HUES64 (cell line): ENCODE measurements at regions not wholly inside any gene's neighbourhood (a gene's known extent, or its start where the extent isn't known, plus 50 kb on each side); places are given as distances from the start of the nearest gene placed in this dataset.
"Not testable (repeated sequence)": the region's sequence is repeated elsewhere in the genome, so short reads cannot be mapped to it uniquely, and the experiment has no call there.

Experiments used
- H3K27ac ChIP-seq: 2 replicates; pipeline ENCODE4 v1.7.0; 2013; ENCODE audit warnings: low read depth, low read length, inconsistent platforms
- H3K27me3 ChIP-seq: 2 replicates; pipeline ENCODE4 v1.6.1; 2013; ENCODE audit warnings: mild to moderate bottlenecking, low read length; ENCODE audit not compliant: insufficient read depth
- H3K36me3 ChIP-seq: 2 replicates; pipeline ENCODE4 v1.6.1; 2013; ENCODE audit warnings: mild to moderate bottlenecking, low read length; ENCODE audit not compliant: insufficient read depth
- H3K4me1 ChIP-seq: 2 replicates; pipeline ENCODE4 v1.6.1; 2013; ENCODE audit warnings: mild to moderate bottlenecking, low read length, moderate library complexity; ENCODE audit not compliant: insufficient read depth
- H3K4me3 ChIP-seq: 2 replicates; pipeline ENCODE4 v1.5.1; 2013; ENCODE audit warnings: mild to moderate bottlenecking, low read length, moderate library complexity
- H3K9ac ChIP-seq: 2 replicates; pipeline ENCODE4 v1.6.1; 2013; ENCODE audit warnings: mild to moderate bottlenecking, low read depth, low read length
- H3K9me3 ChIP-seq: 2 replicates; pipeline ENCODE4 v1.6.1; 2013; ENCODE audit warnings: low read depth, low read length; ENCODE audit not compliant: insufficient read depth
- WGBS: fragments of 150-250, 120-280 bp; methylation state at CpG from one replicate; pipeline ENCODE4 v1.1.7; 2013; ENCODE audit warnings: missing lambda C conversion rate; 5-methylcytosine and 5-hydroxymethylcytosine counted together

DNA sequence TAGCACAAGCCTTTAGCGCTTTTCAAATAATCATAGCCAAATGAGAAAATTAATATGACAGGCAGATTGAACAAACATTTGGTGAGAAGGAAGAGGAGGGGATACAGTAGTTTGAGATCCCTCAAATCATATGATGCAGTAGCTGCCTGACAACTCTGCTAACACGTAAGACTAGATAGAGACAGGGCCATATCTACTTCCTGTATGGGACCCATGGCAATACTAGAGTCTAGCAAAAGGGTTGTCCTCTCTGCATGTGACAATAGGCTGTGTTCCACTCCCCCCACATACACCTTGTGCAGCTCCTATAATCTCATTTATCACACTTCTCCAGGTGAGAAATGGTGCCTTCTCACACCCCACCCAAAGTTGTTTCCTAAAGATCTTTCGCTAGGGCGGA lies 134.2 kb upstream of the NBPF9 start:
- WGBS = 97% methylated on average over 2 of the region's 4 CpGs
- H3K9ac ChIP-seq, H3K4me1 ChIP-seq: not testable (repeated sequence)

DNA sequence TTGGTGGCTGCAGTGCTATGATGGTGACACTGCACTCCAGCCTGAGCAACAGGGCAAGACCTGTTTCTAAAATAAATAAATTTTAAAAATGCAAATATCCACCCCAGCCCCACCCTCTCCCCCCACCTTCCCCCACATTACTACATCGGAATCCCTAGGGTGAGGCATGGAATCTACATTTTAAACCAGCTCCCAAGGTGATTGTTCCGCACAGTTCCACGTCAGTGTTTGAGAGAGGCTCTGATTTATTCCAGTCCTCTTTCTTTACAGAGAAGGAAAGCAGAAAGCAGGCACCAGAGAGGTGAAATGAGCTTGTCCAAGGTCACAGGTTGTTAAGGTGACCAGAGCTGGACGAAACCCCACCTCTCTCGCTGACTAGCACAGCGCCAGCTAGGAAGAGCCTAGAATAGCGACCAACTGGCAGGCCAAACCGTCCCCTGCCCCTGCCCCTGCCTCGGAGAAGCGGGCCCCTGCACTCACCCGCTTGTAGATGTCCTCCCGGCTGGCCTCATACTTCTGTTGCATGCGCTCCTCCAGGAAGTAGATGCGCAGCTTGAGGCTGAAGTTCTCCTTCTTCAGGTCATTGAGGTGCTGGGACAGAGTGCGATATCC lies 136.7 kb upstream of the NBPF9 start:
- not testable (repeated sequence) for H3K27ac ChIP-seq, H3K4me3 ChIP-seq, H3K36me3 ChIP-seq, H3K9ac ChIP-seq, H3K27me3 ChIP-seq, H3K9me3 ChIP-seq, H3K4me1 ChIP-seq
- no CpG with 5 or more reads among the region's 15 CpGs for WGBS

More for the DNA sequence above, 134.2 kb upstream of the NBPF9 start:
- not testable (repeated sequence) for H3K27me3 ChIP-seq, H3K4me3 ChIP-seq, H3K36me3 ChIP-seq, H3K9me3 ChIP-seq, H3K27ac ChIP-seq

DNA sequence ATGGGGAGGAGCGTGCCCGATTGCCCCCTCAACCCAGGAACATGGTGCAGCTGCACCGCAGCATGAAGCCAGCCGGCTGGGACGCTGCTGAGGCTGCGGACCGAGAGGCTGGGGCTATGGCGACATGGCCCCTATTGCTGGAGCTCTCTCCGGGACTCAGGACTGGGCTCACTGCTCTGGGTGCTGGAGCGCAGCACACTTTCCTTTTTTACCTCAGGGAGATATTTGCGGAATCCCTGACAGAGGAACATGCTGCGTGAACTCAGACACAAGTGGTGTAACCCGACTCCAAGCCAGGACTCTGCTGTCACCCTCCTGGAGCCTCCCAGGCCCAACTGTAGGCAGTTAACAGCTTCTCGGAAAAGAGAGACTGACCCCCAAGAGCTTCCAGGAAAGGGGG lies 137.2 kb upstream of the NBPF9 start:
- not testable (repeated sequence) for H3K27me3 ChIP-seq, H3K36me3 ChIP-seq, H3K4me1 ChIP-seq, H3K27ac ChIP-seq, H3K4me3 ChIP-seq, H3K9me3 ChIP-seq, H3K9ac ChIP-seq
- no CpG with 5 or more reads among the region's 14 CpGs for WGBS

DNA sequence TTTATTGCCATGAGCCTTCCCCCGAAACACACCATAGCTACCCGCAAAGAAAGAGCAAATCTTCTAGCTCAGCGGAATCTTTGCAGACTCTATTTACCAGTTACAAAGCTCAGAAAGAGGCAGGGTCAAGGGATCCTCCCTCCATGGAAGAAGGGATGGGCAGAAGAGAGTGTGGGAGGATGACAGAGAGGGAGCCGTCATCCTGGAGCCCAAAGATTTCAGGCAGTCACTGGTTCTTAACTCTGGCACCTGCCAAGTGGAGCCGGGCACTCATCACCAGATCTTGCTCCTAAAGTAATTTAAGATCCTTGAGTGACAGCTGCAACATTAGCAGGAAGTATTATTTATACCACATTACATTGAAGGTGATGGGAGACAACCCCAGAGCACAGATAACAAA lies 137.9 kb upstream of the NBPF9 start:
- not testable (repeated sequence) for H3K4me1 ChIP-seq, H3K9ac ChIP-seq, H3K4me3 ChIP-seq, H3K36me3 ChIP-seq, H3K9me3 ChIP-seq, H3K27me3 ChIP-seq, H3K27ac ChIP-seq
- no CpG with 5 or more reads among the region's 5 CpGs for WGBS

DNA sequence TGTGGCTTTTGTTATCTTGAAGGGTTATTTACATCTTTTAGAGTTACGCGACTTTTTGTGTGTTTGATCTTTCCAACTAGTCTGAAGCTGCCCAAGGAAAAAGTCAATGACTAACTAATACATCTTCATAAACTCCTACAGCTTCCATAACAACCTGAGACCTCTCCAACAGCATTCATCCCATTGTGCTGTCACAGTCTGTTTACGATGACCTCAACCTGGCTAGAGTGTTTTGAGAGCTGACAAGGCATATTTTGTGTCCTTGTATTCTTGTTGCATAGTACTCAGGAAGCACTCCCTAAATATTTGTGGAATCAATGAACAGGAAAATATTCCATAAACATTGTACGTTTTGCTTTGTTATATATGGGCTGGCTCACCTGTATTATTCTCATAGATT lies 140.2 kb upstream of the NBPF9 start:
- H3K27me3 ChIP-seq, H3K9me3 ChIP-seq, H3K27ac ChIP-seq, H3K9ac ChIP-seq, H3K36me3 ChIP-seq, H3K4me1 ChIP-seq, H3K4me3 ChIP-seq: not testable (repeated sequence)
- WGBS = no CpG with 5 or more reads among the region's 4 CpGs

DNA sequence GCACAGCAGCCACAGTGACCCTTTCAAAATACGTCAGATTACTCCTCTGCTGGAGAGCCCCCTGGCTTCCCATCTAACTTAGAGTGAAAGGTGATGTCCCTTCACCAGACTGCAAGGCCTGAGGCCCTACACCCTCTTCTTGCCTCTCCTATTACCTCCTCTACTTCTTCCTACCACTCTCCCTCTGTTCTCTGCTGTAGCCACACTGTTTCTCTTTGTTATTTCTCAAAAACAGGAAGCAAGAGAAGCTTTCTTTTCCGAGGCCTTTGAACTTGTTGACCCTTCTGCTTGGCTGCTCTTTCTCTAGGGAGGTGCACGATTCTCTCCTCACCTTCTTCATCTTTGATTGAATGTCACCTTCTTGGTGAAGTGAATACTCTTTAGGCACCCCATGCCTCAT lies 141.3 kb upstream of the NBPF9 start:
- not testable (repeated sequence) for H3K4me3 ChIP-seq, H3K9me3 ChIP-seq, H3K27me3 ChIP-seq, H3K4me1 ChIP-seq, H3K9ac ChIP-seq, H3K27ac ChIP-seq, H3K36me3 ChIP-seq
- no CpG with 5 or more reads among the region's 3 CpGs for WGBS

DNA sequence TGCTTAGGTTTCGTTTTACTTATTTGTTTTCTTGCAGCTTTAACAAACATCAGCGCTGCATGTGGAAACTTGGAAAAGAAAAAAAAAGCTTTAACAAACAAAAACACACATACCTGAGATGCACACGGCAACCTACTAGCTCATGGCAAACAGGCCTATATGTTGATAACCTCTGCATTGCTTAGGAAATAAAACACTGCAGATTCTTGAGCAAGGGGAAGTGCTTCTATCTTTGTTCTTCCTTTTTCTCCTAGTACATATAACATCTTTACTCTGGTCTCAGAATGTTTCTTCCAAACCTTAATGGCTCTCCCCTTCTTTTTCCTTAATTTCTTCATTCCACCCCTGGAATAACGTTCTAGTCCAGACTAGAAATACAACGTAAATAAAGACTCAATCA lies 142.9 kb upstream of the NBPF9 start:
- not testable (repeated sequence) for H3K9me3 ChIP-seq

DNA sequence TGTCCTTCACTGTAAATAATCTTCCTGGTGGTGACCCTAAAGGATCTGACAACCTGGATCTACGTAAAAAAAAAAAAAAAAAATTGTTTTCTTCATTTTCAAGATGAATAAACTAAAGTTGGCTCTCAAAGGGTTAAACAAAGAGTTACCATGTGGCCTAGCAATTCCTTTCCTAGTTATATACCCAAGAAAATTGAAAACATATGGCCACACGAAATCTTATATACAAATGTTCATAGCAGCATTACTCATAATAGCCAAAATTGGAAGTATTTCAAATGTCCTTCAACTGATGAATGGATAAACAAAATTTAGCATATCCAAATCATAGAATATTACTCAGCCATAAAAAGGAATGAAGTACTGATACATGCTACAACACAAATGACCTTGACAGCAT lies 145.3 kb upstream of the NBPF9 start:
- H3K9me3 ChIP-seq, H3K36me3 ChIP-seq, H3K4me1 ChIP-seq, H3K27ac ChIP-seq, H3K27me3 ChIP-seq, H3K9ac ChIP-seq, H3K4me3 ChIP-seq: not testable (repeated sequence)
- WGBS = no CpG with 5 or more reads among the region's 2 CpGs

More for the DNA sequence above, 142.9 kb upstream of the NBPF9 start:
- H3K4me3 ChIP-seq, H3K27ac ChIP-seq, H3K27me3 ChIP-seq, H3K36me3 ChIP-seq, H3K4me1 ChIP-seq, H3K9ac ChIP-seq: not testable (repeated sequence)
- WGBS = no CpG with 5 or more reads among the region's 5 CpGs

DNA sequence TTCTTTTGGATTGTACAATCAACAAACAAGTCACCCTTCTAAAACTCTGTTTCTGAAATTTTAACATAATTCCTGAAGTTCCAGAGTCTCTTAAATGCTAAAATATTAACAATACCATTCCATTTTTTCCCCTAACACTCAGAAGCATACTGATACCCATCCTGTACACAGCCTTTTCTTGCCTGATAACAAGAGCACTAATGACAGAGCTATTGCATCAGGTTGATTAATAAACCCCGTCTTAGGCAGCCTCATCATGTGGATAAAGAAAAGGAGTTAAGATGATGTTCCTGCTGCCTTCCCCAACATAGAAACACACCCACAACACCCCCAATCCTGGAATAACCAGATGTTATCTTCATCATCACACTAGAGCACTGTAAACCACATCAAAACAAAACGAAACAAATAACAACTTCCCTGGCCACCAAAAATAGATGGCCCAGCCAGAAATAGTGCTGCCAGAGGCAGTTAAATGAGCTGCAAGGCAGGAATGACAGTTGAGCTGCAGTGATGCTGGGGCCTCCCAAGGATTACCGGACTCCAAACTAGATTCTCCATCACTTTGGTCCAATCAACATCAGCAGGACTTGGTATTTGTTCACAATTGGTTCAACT lies 146.6 kb upstream of the NBPF9 start:
- not testable (repeated sequence) for H3K9ac ChIP-seq, H3K9me3 ChIP-seq, H3K36me3 ChIP-seq, H3K27me3 ChIP-seq, H3K27ac ChIP-seq, H3K4me1 ChIP-seq, H3K4me3 ChIP-seq
- no CpG with 5 or more reads among the region's 3 CpGs for WGBS

DNA sequence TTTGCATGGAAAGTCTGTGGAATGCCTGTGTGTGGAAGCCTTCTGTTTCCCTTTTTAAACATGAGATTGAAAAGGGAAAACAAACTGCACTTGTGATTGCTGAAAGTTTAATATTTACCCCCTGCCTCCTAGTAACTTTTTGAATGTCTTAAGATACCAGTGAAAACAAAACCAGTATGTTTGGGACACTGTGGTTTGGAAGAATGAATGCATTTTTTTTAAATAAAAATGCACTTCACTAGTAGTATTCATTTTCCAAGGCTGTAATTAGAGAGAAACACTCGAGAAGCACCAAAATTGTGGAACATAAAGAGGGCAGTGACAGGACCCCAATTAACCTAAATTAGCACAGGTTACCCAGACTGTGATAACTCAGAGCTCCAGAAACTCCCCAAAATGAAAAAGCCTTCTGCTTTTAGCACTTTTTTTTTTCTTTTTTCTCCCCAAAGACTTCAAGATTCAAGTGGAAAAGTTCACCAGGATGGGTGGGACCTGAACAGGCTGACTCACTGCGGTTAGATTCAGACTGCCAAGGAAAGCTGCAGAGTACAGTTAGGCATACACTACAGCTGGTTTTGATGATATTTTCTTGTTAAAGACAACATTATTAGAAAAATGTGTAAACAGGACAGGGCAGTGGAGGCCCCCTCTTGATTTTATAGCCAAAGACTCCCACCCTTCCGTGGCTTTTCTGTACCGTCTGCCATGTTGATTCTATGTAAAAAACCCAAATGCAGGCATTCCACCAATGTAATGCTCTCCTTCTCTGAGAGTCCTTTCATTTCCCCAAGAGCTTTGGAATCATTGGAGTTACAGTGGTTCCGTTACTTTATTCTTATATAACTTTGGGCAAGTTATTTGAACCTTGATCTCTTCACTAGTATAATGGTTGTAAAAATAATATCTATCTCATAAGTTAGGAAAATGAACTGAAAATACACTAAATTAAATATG lies 151.8 kb upstream of the NBPF9 start:
- H3K9me3 ChIP-seq, H3K4me3 ChIP-seq, H3K36me3 ChIP-seq, H3K9ac ChIP-seq, H3K27me3 ChIP-seq, H3K4me1 ChIP-seq, H3K27ac ChIP-seq: not testable (repeated sequence)
- no CpG with 5 or more reads among the region's 5 CpGs for WGBS

DNA sequence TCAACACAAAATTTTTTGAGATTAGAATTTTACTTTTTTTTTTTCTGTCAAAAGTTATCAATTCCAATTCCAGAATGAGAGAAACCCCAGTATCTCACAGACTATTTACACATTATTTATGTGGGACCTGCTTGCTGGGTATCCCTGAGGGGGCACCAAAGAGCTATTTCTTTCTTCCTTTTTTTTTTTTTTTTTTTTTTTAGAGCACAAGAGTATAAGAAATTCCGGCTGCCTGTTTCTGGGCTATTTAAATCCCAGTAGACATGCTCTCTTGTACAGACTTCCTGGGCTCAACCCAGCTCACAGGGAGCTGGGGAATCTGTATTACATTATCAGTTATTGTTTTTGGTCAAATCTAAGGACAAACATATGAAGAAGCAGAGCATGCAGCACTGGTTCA lies 156.9 kb upstream of the NBPF9 start:
- not testable (repeated sequence) for H3K27me3 ChIP-seq, H3K36me3 ChIP-seq, H3K4me3 ChIP-seq, H3K9me3 ChIP-seq, H3K9ac ChIP-seq, H3K27ac ChIP-seq, H3K4me1 ChIP-seq
- WGBS = no CpG with 5 or more reads among the region's 1 CpG
